HL-60 (cell line): ENCODE measurements at regions not wholly inside any gene's neighbourhood (a gene's known extent, or its start where the extent isn't known, plus 50 kb on each side); places are given as distances from the start of the nearest gene placed in this dataset.

Experiments
- CTCF ChIP-seq: IDR thresholded peaks from one replicate; pipeline ENCODE4 v1.5.1; 2011; ENCODE audit warnings: low read length, control low read depth, inconsistent platforms; ENCODE audit not compliant: insufficient read depth
- GABPA ChIP-seq: IDR thresholded peaks from 2 replicates; pipeline ENCODE4 v1.6.1; 2012; ENCODE audit warnings: low read depth
- POLR2AphosphoS5 ChIP-seq: IDR thresholded peaks from 2 replicates; pipeline ENCODE4 v1.6.1; 2012; ENCODE audit warnings: low read depth

GRCh38 chr6:139540276-139540675 is 165.8 kb upstream of the CITED2 start:
- no peak for TF ChIP-seq POLR2AphosphoS5
- TF ChIP-seq CTCF: no peak
- TF ChIP-seq GABPA: no peak
